ENCODE measurements at regions not wholly inside any gene's neighbourhood (a gene's known extent, or its start where the extent isn't known, plus 50 kb on each side); places are given as distances from the start of the nearest gene placed in this dataset.
A peak's percentile ranks its signal among the peaks of the same experiment; 100 is the strongest.
"Not testable (repeated sequence)": the region's sequence is repeated elsewhere in the genome, so short reads cannot be mapped to it uniquely, and the experiment has no call there.

GRCh38 chr2:190759749-190760213 lies 110.9 kb downstream of the NAB1 start:
- Histone ChIP-seq H2AFZ (ENCODE audit: low read depth, low read length) (peak overlapping the region; percentile 14), H3K4me1 (ENCODE audit: control insufficient read depth, extremely low read depth, insufficient read depth, low read length) (peaks cover 10% of the 10 kb centered on the region), H3K9me1 (replicated peaks; ENCODE audit: control insufficient read depth, extremely low read depth, insufficient read depth, low read length) (no peaks in the 10 kb centered on the region), H3K79me2 (ENCODE audit: control insufficient read depth, insufficient read depth, low read length) (no peaks in the 10 kb centered on the region), H3K9me3 (replicated peaks; ENCODE audit: control insufficient read depth, insufficient read depth, low read length) (no peaks in the 10 kb centered on the region), H3K27me3 (ENCODE audit: control insufficient read depth in 2 of 2, insufficient read depth in 2 of 2, low read length in 2 of 2) (no peaks in the 10 kb centered on the region), H3K9ac (replicated peaks; ENCODE audit: extremely low read depth, insufficient read depth, low read length) (no peak overlapping the region), H4K20me1 (replicated peaks; ENCODE audit: control insufficient read depth, extremely low read depth, insufficient read depth, low read length) (no peaks in the 10 kb centered on the region), H3K4me3 (replicated peaks in 1 of 3; ENCODE audit: insufficient read depth in 1 of 3, low read depth in 1 of 3, low read length in 3 of 3) (no peak overlapping the region), H3K27ac (ENCODE audit: insufficient read depth, low read depth, low read length) (peak overlapping the region; percentile 65), H3K4me2 (ENCODE audit: insufficient read depth, low read length) (peak overlapping the region; percentile 59), H3K36me3 (ENCODE audit: control insufficient read depth in 2 of 2, extremely low read depth in 1 of 2, insufficient read depth in 2 of 2, low read length in 2 of 2) (no peaks in the 10 kb centered on the region)
- intact Hi-C loops (cut with micrococcal nuclease) (loop anchor here (1.0 to 5.0 kb wide), 3 partner anchors 111 to 227 kb away; partner anchors contain the start of genes NAB1 and NEMP2), dilution Hi-C loops (cut with MboI; ENCODE audit: extremely low pct_ligation_motif_present, low sequenced_read_pairs) (no loop called here)
- ChIA-PET POLR2A (no interaction called here), CTCF (interaction anchor here (0.9 to 1.4 kb wide), 9 partner anchors 18 to 177 kb away, joined by 3 to 4 read pairs (median 3); no protein-coding TSS in a partner anchor)
- peak; percentile 45 for TF ChIP-seq POLR2AphosphoS5 (IDR thresholded peaks at IDR 0.05; ENCODE audit: insufficient read depth, low read depth, low read length)
- no peak for TF ChIP-seq POLR2A (IDR thresholded peaks at IDR 0.05; ENCODE audit: low read depth, low read length)
- TF ChIP-seq MAX (IDR thresholded peaks at IDR 0.05; ENCODE audit: insufficient read depth, insufficient read length) = no peak
- TF ChIP-seq CTCF (IDR thresholded peaks at IDR 0.05; ENCODE audit: extremely low read depth in 1 of 2, insufficient read depth in 1 of 2, low read depth in 1 of 2, low read length in 2 of 2) = no peak
- TF ChIP-seq MYC (IDR thresholded peaks at IDR 0.05; ENCODE audit: low read depth, low read length) = no peak
- peak; percentile 40 for TF ChIP-seq GATA2 (IDR thresholded peaks at IDR 0.05; ENCODE audit: insufficient read depth, insufficient read length, low read depth, low read length)
- no peak for TF ChIP-seq EZH2 (IDR thresholded peaks at IDR 0.05; ENCODE audit: borderline replicate concordance, low read depth, low read length, severe bottlenecking)
- TF ChIP-seq JUN (IDR thresholded peaks at IDR 0.05; ENCODE audit: borderline replicate concordance, insufficient read depth, insufficient read length, low read depth) = peak; percentile 95
- TF ChIP-seq FOS (IDR thresholded peaks at IDR 0.05; ENCODE audit: borderline replicate concordance, insufficient read depth, low read length) = peak; percentile 96
- BruUV-seq (replicated peaks) = TSS peak; percentile 90
- peak; percentile 87 for DNase-seq (ENCODE audit: low read depth, low spot score)
- FAIRE-seq = peak; percentile 89

GRCh38 chr2:190760353-190761150 lies 111.7 kb downstream of the NAB1 start:
- H3K79me2 ChIP-seq (ENCODE audit: control insufficient read depth, insufficient read depth, low read length); H3K4me2 ChIP-seq (ENCODE audit: insufficient read depth, low read length); H3K36me3 ChIP-seq (ENCODE audit: control insufficient read depth in 2 of 2, extremely low read depth in 1 of 2, insufficient read depth in 2 of 2, low read length in 2 of 2); H3K9me1 ChIP-seq (replicated peaks; ENCODE audit: control insufficient read depth, extremely low read depth, insufficient read depth, low read length); H3K9me3 ChIP-seq (replicated peaks; ENCODE audit: control insufficient read depth, insufficient read depth, low read length); H3K4me3 ChIP-seq (replicated peaks in 1 of 3; ENCODE audit: insufficient read depth in 1 of 3, low read depth in 1 of 3, low read length in 3 of 3); H3K9ac ChIP-seq (replicated peaks; ENCODE audit: extremely low read depth, insufficient read depth, low read length); POLR2A ChIA-PET; BruUV-seq (replicated peaks); FAIRE-seq; dilution Hi-C loops (cut with MboI; ENCODE audit: extremely low pct_ligation_motif_present, low sequenced_read_pairs); H4K20me1 ChIP-seq (replicated peaks; ENCODE audit: control insufficient read depth, extremely low read depth, insufficient read depth, low read length); DNase-seq (ENCODE audit: low read depth, low spot score); H3K4me1 ChIP-seq (ENCODE audit: control insufficient read depth, extremely low read depth, insufficient read depth, low read length); H3K27me3 ChIP-seq (ENCODE audit: control insufficient read depth in 2 of 2, insufficient read depth in 2 of 2, low read length in 2 of 2): not testable (repeated sequence)
- CTCF ChIA-PET = interaction anchor here (1.0 to 1.3 kb wide), 4 partner anchors 22 to 178 kb away, joined by 3 to 4 read pairs (median 4); no protein-coding TSS in a partner anchor
- Histone ChIP-seq H2AFZ (ENCODE audit: low read depth, low read length) (peak overlapping the region; percentile 33), H3K27ac (ENCODE audit: insufficient read depth, low read depth, low read length) (peak overlapping the region; percentile 65)
- intact Hi-C loops (cut with micrococcal nuclease) = loop anchor here (1.0 to 5.0 kb wide), 2 partner anchors 128 to 228 kb away; partner anchors contain the start of gene NEMP2
